GOT3 (cell line): ENCODE measurements at regions not wholly inside any gene's neighbourhood (a gene's known extent, or its start where the extent isn't known, plus 50 kb on each side); places are given as distances from the start of the nearest gene placed in this dataset.

ENCODE experiments used
- DNase-seq: peaks from one replicate; lab custom pipeline; 2025; ENCODE audit warnings: mixed read lengths; lab: John Stamatoyannopoulos, UW

DNA sequence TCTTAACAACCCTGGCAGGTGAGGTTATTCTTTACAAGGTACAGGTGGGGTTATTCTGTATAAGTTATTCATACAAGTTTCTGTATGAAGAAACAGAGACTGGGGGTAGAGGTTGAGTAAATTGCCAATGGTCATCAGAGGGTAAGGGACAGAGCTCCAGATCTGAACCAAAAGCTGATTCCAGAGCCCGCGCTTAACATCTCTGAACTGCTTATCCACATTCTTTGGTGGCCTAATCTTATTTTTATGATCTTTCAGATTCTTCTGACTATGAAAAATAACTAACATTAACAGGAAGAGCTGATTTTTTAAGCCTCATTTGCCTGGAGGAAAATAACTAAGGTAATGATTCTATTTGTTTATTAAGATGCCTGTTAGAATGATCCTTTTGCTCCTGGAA lies 63.9 kb upstream of the BARHL2 start:
- no peak for DNase-seq

- no peak for DNase-seq
These were observed 62.5 kb upstream of the BARHL2 start for GRCh38 chr1:90779573-90779972.

DNA sequence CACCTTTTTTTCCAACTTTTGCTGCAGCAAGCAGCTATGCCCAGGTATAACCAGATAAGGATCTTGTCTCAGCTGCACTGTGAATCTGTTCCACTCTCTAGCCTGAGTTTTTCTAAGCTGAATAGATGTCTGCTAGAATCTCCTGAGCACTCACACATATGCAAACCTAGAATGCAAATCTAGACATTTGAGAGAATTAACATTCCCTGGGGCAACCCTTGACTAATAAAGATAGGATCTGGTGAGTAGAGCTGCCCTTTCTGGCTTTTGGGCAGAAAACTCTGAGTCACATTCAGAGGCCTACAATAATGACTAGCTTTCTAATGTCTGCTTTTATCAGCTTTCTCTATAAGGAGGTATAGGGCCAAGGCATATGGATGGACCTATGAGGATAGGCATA lies 61.4 kb upstream of the BARHL2 start:
- no peak for DNase-seq

GRCh38 chr1:90773812-90774211 lies 56.7 kb upstream of the BARHL2 start:
- no peak for DNase-seq

DNA sequence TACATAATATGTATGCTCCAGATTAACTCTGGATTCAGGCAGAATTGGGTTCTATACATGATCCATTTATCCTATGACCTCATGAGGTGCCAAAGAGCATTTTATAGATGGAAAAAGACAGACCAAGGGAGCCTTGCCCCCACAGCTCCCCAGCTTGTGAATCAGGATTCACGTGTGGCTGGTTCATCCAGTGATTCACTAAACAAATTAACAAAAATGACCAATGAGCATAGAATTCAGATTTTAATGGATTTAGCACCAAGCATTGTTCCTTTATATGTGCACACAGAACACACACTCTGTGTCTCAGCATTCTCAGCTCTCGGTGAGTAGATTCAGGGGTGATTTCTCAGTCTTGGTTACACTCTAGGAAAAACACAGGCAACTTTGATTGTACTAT lies 51.7 kb upstream of the BARHL2 start:
- no peak for DNase-seq

GRCh38 chr1:90768098-90768497 lies 51.0 kb upstream of the BARHL2 start:
- no peak for DNase-seq
